ENCODE measurements at regions not wholly inside any gene's neighbourhood (a gene's known extent, or its start where the extent isn't known, plus 50 kb on each side); places are given as distances from the start of the nearest gene placed in this dataset.

DNA sequence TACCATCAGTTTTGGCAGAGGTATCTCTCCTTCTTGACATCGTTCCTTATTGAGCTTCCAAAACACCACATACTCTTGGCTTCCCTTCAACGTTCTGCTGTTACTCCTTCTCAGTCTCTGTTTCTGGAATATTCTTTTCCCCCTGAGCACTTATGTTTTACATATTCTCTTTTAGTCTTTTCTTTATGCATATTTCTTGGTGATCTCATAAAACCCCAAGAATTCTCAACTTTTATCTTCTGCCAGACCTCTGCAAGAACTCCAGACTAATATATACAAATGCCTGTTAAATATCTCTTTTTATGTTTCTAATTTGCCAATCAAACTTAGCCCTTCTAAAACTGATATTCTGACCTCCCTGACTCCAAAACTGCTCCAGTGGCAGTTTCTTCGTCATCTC is 453.4 kb upstream of the CTNND2 start (continued):
- no peak for TF ChIP-seq EGR1 (IDR thresholded peaks at IDR 0.05; ENCODE audit: borderline replicate concordance, low read depth, low read length)
- no peak for TF ChIP-seq NANOG (IDR thresholded peaks at IDR 0.05; ENCODE audit: insufficient read depth, low read depth, low read length, poor library complexity, severe bottlenecking)
- TF ChIP-seq, protein P1, sequence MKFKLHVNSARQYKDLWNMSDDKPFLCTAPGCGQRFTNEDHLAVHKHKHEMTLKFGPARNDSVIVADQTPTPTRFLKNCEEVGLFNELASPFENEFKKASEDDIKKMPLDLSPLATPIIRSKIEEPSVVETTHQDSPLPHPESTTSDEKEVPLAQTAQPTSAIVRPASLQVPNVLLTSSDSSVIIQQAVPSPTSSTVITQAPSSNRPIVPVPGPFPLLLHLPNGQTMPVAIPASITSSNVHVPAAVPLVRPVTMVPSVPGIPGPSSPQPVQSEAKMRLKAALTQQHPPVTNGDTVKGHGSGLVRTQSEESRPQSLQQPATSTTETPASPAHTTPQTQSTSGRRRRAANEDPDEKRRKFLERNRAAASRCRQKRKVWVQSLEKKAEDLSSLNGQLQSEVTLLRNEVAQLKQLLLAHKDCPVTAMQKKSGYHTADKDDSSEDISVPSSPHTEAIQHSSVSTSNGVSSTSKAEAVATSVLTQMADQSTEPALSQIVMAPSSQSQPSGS (IDR thresholded peaks at IDR 0.05; ENCODE audit: low read length): no peak
- no peak for TF ChIP-seq HDAC2 (IDR thresholded peaks at IDR 0.05; ENCODE audit: borderline replicate concordance in 1 of 2, low read depth in 2 of 2, low read length in 2 of 2)
- no peak for TF ChIP-seq SP4 (IDR thresholded peaks at IDR 0.05; ENCODE audit: low read length)
- TF ChIP-seq SUZ12 (IDR thresholded peaks at IDR 0.05; ENCODE audit: low read length): no peak
- TF ChIP-seq CBX8 (IDR thresholded peaks at IDR 0.05; ENCODE audit: borderline replicate concordance, low read depth, low read length): no peak

All from H1 (cell line).